Ovary (tissue), 3 donors: ENCODE measurements at regions not wholly inside any gene's neighbourhood (a gene's known extent, or its start where the extent isn't known, plus 50 kb on each side); places are given as distances from the start of the nearest gene placed in this dataset.

ENCODE experiments used
- POLR2A ChIP-seq: fragments of 450-650 bp; IDR thresholded peaks from one replicate; pipeline ENCODE4 v1.6.1; 2017; ENCODE audit warnings: antibody characterized with exemption, mild to moderate bottlenecking, moderate library complexity
- TF ChIP-seq, protein P1 (sequence below), 3 donors: fragments of 450-650 bp in 2 of 3; fragments of 200-600 bp in 1 of 3; IDR thresholded peaks; one replicate each; pipeline versions ENCODE4 v1.5.1 to v1.8.0; 2016 to 2022; ENCODE audit warnings: antibody characterized with exemption in 3 of 3, mild to moderate bottlenecking in 1 of 3
- donor health status: DM: no; HTN: no; CAD: no.

GRCh38 chr13:21297914-21298831 is 121.7 kb downstream of the MRPL57 start:
- no peak for TF ChIP-seq POLR2A
- TF ChIP-seq, protein P1, sequence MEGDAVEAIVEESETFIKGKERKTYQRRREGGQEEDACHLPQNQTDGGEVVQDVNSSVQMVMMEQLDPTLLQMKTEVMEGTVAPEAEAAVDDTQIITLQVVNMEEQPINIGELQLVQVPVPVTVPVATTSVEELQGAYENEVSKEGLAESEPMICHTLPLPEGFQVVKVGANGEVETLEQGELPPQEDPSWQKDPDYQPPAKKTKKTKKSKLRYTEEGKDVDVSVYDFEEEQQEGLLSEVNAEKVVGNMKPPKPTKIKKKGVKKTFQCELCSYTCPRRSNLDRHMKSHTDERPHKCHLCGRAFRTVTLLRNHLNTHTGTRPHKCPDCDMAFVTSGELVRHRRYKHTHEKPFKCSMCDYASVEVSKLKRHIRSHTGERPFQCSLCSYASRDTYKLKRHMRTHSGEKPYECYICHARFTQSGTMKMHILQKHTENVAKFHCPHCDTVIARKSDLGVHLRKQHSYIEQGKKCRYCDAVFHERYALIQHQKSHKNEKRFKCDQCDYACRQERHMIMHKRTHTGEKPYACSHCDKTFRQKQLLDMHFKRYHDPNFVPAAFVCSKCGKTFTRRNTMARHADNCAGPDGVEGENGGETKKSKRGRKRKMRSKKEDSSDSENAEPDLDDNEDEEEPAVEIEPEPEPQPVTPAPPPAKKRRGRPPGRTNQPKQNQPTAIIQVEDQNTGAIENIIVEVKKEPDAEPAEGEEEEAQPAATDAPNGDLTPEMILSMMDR (IDR thresholded peaks at IDR 0.05), result peak; percentile 90 to 94 (median 92)
